ENCODE measurements at regions not wholly inside any gene's neighbourhood (a gene's known extent, or its start where the extent isn't known, plus 50 kb on each side); places are given as distances from the start of the nearest gene placed in this dataset.

DNA sequence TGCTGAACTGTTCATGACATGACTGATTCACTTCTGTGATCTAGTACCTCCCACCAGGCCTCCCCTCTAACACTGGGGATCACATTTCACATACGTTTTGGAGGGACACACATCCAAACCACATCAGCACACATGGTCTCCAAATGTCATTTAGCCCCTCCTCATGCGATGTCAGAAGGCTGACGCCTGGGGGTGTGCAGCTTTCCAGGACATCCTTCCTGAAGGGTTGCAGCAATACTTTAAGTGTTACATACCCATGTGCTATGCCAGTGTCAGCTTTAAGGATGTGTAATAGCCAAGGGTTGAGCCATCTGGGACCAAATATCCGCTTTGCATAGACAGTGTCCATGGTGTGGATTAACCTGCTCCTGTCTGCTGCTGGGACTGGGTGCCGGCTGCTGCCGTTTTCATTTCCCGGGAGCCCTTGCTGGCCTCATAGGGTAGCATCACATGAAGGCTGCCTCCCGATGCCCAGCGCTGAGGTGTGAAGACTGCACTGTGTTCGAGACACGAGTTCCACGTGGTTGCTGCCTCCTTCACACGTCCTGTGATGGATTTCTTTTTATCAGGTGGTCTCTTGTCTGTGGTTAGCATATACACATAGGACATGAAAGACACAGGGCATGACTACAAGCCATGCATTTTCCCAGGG is 219.0 kb downstream of the THBS2 start:
- no peak for DNase-seq
- in situ Hi-C loops (cut with MboI; ENCODE audit: low pct_unique_long_range_greater_than_20kb, low sequenced_read_pairs), result no loop called here

- in situ Hi-C loops (cut with MboI; ENCODE audit: low pct_unique_long_range_greater_than_20kb, low sequenced_read_pairs), result no loop called here
- DNase-seq, result no peak
Measured at GRCh38 chr6:169029861-169030260, 223.8 kb downstream of the THBS2 start.

GRCh38 chr6:169028343-169028742 is 225.3 kb downstream of the THBS2 start:
- DNase-seq, result no peak

GRCh38 chr6:169026175-169026574 is 227.5 kb downstream of the THBS2 start:
- no peak for DNase-seq
- in situ Hi-C loops (cut with MboI; ENCODE audit: low pct_unique_long_range_greater_than_20kb, low sequenced_read_pairs), result no loop called here

More at GRCh38 chr6:169028343-169028742, 225.3 kb downstream of the THBS2 start:
- in situ Hi-C loops (cut with MboI; ENCODE audit: low pct_unique_long_range_greater_than_20kb, low sequenced_read_pairs), result no loop called here

DNA sequence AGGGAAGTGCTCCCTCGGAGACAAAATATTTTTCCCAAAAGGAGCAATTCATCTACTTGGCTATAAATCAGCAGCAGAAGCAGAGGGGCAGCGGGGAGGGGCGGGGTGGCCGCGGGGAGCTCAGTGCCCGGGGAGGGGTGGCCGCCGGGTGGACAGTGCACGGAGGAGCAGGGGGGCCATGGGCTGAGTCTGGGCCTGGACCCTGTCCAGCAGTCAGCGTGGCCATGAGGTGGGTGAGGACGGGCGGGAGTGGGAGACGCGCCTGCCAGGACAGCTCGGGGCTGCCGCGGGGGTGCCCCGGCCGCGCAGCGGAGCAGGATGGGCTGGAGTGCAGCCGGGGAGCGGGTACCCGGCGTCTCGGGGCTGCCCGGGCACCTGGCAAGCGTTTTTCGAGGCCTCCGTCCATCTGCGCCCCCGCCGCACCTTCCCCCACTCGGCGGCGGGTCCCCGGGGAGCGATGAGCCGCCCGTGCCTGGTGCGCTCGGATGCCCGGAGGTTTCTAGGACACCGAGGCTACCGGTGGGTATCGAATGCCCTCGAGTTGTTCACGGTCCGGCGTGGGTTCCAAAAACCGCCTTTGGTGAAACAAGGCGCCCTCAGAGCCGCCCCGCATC is 229.5 kb downstream of the THBS2 start:
- in situ Hi-C loops (cut with MboI; ENCODE audit: low pct_unique_long_range_greater_than_20kb, low sequenced_read_pairs), result no loop called here
- no peak for DNase-seq

DNA sequence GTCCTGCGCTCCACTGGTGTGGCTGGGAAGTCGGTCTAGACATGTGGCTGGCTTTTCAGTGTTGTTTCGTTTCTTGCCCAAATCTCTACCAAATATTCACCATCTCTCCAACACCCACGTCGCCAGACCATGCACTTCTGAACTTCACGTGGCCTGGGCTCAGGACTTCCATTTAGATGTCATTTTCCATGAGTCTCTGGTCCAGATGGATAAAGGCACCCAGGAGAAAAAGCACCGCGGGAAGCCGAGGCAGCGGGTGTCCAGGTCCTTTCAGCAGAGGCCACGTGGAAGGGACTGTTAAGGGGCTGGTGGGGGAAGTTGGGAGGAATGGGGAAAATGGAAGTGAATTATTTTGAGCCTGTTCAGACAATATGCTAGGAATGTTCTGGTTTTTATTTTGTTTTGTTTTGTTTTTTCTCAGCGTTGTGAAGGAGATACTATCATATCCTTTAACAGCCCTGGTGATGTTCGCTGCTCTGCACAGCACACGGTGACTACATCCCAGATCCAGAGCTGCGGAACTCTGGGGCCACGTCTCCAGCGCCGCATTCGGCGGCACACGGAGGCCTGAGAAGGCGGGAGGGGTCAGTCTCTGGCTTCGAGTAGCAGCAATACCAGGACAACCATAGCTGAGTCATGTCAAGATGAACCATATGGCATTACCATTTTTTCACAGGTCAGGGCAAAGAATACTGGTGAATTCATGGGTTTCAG is 230.3 kb downstream of the THBS2 start:
- DNase-seq, result no peak
- in situ Hi-C loops (cut with MboI; ENCODE audit: low pct_unique_long_range_greater_than_20kb, low sequenced_read_pairs), result no loop called here

DNA sequence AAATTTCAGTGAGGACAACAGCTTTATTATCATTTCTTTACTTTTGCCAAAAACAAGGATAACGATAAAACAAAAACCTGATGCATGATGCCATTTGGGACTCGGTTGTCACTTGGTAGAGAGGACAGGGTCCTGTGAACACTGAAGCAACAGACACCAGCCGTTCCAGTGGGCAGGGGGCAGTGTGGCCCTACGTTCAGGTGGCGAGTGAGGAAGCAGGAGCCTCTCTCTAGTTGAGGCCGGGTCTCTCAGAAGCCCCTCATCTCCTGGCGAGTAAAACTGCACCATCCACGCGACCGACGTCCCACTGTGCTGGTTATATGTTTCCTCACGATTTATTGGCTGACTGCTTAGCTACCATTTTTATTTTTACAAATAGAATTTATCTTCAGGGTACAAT is 231.6 kb downstream of the THBS2 start:
- no peak for DNase-seq
- in situ Hi-C loops (cut with MboI; ENCODE audit: low pct_unique_long_range_greater_than_20kb, low sequenced_read_pairs), result no loop called here

DNA sequence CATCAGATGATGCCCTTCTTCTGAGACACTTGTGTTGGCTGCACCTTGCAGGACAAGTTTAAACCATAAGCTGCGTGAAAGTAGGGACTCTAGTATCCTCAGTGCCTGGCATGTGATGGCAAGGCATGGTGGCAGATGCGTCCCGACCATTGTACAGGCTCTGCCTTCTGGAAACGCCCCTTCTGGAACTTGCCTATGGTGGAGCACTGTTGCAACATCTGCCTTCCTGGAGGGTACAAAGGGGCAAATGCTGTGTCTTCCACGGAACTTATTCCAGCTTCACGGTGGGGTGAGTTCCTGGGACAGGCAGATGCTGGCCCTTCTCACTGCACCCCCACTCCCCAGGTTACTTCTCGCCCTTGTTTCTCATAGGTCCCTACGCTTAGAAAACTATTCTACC is 232.8 kb downstream of the THBS2 start:
- DNase-seq, result no peak
- in situ Hi-C loops (cut with MboI; ENCODE audit: low pct_unique_long_range_greater_than_20kb, low sequenced_read_pairs), result no loop called here

GRCh38 chr6:169019727-169020491 is 233.7 kb downstream of the THBS2 start:
- in situ Hi-C loops (cut with MboI; ENCODE audit: low pct_unique_long_range_greater_than_20kb, low sequenced_read_pairs), result no loop called here
- no peak for DNase-seq

DNA sequence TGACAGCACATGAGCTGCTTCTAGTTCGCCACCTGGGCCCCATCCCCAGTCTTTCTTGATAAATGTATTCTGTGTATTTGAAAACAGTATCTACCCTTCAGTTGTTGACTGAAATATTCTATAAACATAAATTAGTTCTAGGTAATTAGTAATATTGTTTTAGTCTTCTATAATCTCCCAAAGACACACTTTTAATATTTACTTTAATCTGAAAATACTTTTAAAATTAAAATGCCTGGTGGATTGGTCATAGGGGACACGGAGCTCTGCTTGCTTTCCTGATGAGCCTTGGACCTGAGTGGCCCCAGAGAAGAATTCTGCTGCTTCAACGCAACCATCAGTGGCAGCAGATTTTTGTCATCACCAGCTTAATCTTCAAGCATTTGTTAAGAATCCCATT is 234.5 kb downstream of the THBS2 start:
- no peak for DNase-seq
- in situ Hi-C loops (cut with MboI; ENCODE audit: low pct_unique_long_range_greater_than_20kb, low sequenced_read_pairs), result no loop called here

DNA sequence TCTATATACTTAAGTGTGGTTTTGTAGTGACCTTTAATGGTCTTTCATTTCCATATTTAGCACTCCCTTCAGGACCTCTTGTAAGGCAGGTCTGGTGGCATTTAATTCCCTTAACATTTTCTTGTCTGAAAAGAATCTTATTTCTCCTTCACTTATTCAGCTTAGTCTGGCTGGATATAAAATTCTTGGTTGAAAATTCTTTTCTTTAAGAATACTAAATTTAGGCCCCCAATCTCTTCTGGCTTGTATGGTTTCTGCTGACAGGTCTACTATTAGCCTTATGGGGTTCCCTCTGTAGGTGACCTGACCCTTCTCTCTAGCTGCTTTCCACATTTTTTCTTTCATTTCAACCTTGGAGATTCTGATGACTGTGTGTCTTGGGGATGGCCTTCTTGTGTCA is 236.9 kb downstream of the THBS2 start:
- in situ Hi-C loops (cut with MboI; ENCODE audit: low pct_unique_long_range_greater_than_20kb, low sequenced_read_pairs), result no loop called here
- DNase-seq, result no peak

GRCh38 chr6:169014211-169015197 is 239.1 kb downstream of the THBS2 start:
- in situ Hi-C loops (cut with MboI; ENCODE audit: low pct_unique_long_range_greater_than_20kb, low sequenced_read_pairs), result no loop called here
- DNase-seq, result no peak

DNA sequence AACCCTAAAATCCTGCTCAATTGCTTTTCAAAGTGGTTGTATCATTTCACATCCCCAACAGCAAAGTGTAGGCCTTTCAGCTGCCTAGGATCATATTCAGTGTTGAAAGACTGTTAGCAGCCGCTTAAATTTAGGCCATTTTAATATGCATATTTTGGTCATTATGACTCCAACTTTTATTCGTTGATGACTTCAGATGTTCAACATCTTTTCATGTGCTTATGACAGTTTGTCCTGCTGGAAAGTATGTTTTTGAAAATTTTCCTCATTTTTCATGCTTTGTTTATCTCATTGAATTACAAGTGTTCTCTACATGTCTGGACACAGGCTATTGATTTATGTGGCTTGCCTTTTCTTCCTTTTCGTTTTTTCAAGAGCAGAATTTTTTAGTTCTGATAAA is 244.0 kb downstream of the THBS2 start:
- in situ Hi-C loops (cut with MboI; ENCODE audit: low pct_unique_long_range_greater_than_20kb, low sequenced_read_pairs), result no loop called here
- DNase-seq, result no peak

DNA sequence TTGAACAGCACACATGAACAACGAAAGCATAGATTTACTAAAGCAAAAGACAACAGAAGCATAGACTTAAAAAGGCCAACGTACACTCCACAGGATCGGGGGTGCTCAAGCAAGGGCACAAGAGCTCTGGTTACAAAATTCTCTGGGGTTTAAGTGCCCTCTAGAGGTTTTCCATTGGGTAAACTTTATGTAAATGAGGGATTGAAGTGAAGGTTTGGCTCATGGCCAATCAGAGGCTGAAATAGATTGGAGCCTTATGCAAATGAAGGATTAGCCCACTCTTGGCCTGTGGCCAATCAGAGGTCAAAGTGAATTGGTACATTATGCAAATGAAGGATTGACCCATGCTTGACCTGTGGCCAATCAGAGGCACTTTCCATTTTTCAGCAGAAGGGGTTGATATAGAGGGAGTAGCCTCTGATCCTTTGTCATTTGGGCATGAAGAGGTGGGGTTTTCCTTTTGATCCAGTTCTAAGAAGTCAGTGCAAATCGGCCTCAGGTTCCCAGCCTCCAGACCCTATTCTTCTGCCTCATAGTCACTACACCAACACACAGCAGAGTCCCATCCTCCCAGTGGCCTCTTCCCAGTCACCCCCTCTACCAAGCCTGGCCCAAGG is 244.9 kb downstream of the THBS2 start:
- in situ Hi-C loops (cut with MboI; ENCODE audit: low pct_unique_long_range_greater_than_20kb, low sequenced_read_pairs), result no loop called here
- no peak for DNase-seq

GRCh38 chr6:169005166-169005565 is 248.5 kb downstream of the THBS2 start:
- DNase-seq, result no peak
- in situ Hi-C loops (cut with MboI; ENCODE audit: low pct_unique_long_range_greater_than_20kb, low sequenced_read_pairs), result no loop called here

- in situ Hi-C loops (cut with MboI; ENCODE audit: low pct_unique_long_range_greater_than_20kb, low sequenced_read_pairs), result no loop called here
- no peak for DNase-seq
Measured at GRCh38 chr6:169000022-169000421, 253.6 kb downstream of the THBS2 start.

DNA sequence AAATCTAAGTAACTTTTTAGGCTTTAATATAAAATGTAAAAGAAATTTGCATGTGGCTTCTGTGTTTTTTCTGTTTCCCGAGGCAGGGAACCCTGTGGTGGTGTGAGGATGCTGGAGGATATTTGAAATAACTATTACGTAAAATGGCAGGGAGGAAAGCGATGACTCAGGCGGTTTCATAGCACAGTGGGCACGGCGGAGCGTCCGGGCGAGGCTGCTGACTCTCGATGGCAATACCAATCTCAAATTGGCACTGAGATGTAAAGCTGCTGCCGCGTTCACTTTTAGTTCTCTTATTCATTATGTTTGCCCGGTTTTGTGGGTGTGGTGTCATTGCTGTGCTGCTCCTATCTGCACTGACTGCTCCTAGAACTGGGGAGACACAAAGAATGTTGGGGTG is 254.3 kb downstream of the THBS2 start:
- in situ Hi-C loops (cut with MboI; ENCODE audit: low pct_unique_long_range_greater_than_20kb, low sequenced_read_pairs), result no loop called here
- DNase-seq, result no peak

- in situ Hi-C loops (cut with MboI; ENCODE audit: low pct_unique_long_range_greater_than_20kb, low sequenced_read_pairs), result no loop called here
- DNase-seq, result no peak
Measured at GRCh38 chr6:168996356-168996625, 257.4 kb downstream of the THBS2 start.
